HG02852 (cell line): ENCODE measurements at regions not wholly inside any gene's neighbourhood (a gene's known extent, or its start where the extent isn't known, plus 50 kb on each side); places are given as distances from the start of the nearest gene placed in this dataset.
"Not testable (repeated sequence)": the region's sequence is repeated elsewhere in the genome, so short reads cannot be mapped to it uniquely, and the experiment has no call there.

ENCODE experiments used
- ATAC-seq: cut with Tn5 transposase; IDR thresholded peaks from one replicate; pipeline ENCODE4 v1.9.1; 2021; ENCODE audit warnings: mild to moderate bottlenecking, moderate library complexity; ENCODE audit not compliant: unreplicated experiment

GRCh38 chr1:83060221-83060620 lies 938.7 kb downstream of the TTLL7 start:
- ATAC-seq, result no peak

GRCh38 chr1:83058327-83058726 lies 940.6 kb downstream of the TTLL7 start:
- ATAC-seq, result no peak

GRCh38 chr1:83055391-83056170 lies 943.4 kb downstream of the TTLL7 start:
- no peak for ATAC-seq

GRCh38 chr1:83053446-83053845 lies 945.5 kb downstream of the TTLL7 start:
- no peak for ATAC-seq

GRCh38 chr1:83052865-83053264 lies 946.1 kb downstream of the TTLL7 start:
- ATAC-seq, result no peak

GRCh38 chr1:83051053-83051452 lies 947.9 kb downstream of the TTLL7 start:
- not testable (repeated sequence) for ATAC-seq

- ATAC-seq, result no peak
These were observed 955.7 kb downstream of the TTLL7 start for GRCh38 chr1:83043244-83043643.

- ATAC-seq, result not testable (repeated sequence)
These were observed 959.8 kb downstream of the TTLL7 start for GRCh38 chr1:83039091-83039490.

GRCh38 chr1:83034851-83035250 lies 964.1 kb downstream of the TTLL7 start:
- no peak for ATAC-seq

GRCh38 chr1:83033682-83034081 lies 965.2 kb downstream of the TTLL7 start:
- no peak for ATAC-seq

GRCh38 chr1:83029916-83030315 lies 969.0 kb downstream of the TTLL7 start:
- ATAC-seq, result no peak

- ATAC-seq, result no peak
These were observed 969.9 kb downstream of the TTLL7 start for GRCh38 chr1:83029050-83029449.

GRCh38 chr1:83028467-83028866 lies 970.5 kb downstream of the TTLL7 start:
- no peak for ATAC-seq

GRCh38 chr1:83027511-83027910 lies 971.4 kb downstream of the TTLL7 start:
- no peak for ATAC-seq

- no peak for ATAC-seq
These were observed 972.2 kb downstream of the TTLL7 start for GRCh38 chr1:83026745-83027144.

GRCh38 chr1:83024251-83024767 lies 974.6 kb downstream of the TTLL7 start:
- no peak for ATAC-seq

GRCh38 chr1:83023212-83023611 lies 975.7 kb downstream of the TTLL7 start:
- no peak for ATAC-seq

GRCh38 chr1:83022206-83022605 lies 976.7 kb downstream of the TTLL7 start:
- ATAC-seq, result no peak

GRCh38 chr1:83017701-83018100 lies 981.2 kb downstream of the TTLL7 start:
- ATAC-seq, result no peak

GRCh38 chr1:83017276-83017675 lies 981.7 kb downstream of the TTLL7 start:
- ATAC-seq, result no peak

- no peak for ATAC-seq
These were observed 982.5 kb downstream of the TTLL7 start for GRCh38 chr1:83016354-83016849.

GRCh38 chr1:83015163-83015562 lies 983.8 kb downstream of the TTLL7 start:
- no peak for ATAC-seq

- no peak for ATAC-seq
These were observed 986.0 kb downstream of the TTLL7 start for GRCh38 chr1:83012950-83013349.
